ENCODE measurements at regions not wholly inside any gene's neighbourhood (a gene's known extent, or its start where the extent isn't known, plus 50 kb on each side); places are given as distances from the start of the nearest gene placed in this dataset.
"Not testable (repeated sequence)": the region's sequence is repeated elsewhere in the genome, so short reads cannot be mapped to it uniquely, and the experiment has no call there.

DNA sequence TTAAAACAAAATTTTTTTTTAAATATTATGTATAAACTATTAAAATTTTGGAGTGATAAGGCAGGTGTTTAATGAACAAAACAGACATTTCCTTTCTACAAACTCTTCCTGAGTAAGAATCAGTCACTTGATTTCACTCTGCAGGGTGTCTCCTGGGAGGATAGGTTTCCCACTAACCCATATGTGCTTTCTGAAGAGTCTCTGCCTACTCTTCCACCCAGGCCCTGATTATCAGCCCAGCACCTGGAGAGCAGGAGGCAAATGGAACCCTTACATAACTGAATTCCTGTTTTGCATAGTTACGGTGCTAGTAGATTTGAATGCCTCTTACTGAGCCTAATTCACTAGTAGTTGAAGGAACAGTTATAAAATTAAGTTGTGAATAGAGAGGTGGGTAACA is 1718.6 kb downstream of the SUCLG1 start:
- Histone ChIP-seq H3K4me1 (ENCODE audit: control insufficient read depth, extremely low read depth, insufficient read depth, low read length) (no peaks in the 10 kb centered on the region), H3K9me3 (ENCODE audit: control insufficient read depth, low read depth, low read length) (no peaks in the 10 kb centered on the region), H3K9ac (ENCODE audit: control insufficient read depth, extremely low read depth, insufficient read depth, low read length) (no peak overlapping the region), H4K20me1 (ENCODE audit: control insufficient read depth, extremely low read depth, insufficient read depth, low read length) (no peaks in the 10 kb centered on the region), H3K9me1 (ENCODE audit: control insufficient read depth, extremely low read depth, insufficient read depth, low read length) (no peaks in the 10 kb centered on the region), H3K4me2 (ENCODE audit: control insufficient read depth, extremely low read depth, insufficient read depth, low read depth, low read length) (no peak overlapping the region), H3K36me3 (ENCODE audit: control insufficient read depth in 2 of 2, extremely low read depth in 1 of 2, insufficient read depth in 2 of 2, low read length in 2 of 2) (no peaks in the 10 kb centered on the region), H3K27me3 (ENCODE audit: control insufficient read depth, extremely low read depth, insufficient read depth, low read length) (no peaks in the 10 kb centered on the region), H3K4me3 (ENCODE audit: control insufficient read depth in 2 of 3, extremely low read depth in 1 of 3, insufficient read depth in 2 of 3, low read depth in 1 of 3, low read length in 3 of 3) (no peak overlapping the region), H2AFZ (ENCODE audit: control insufficient read depth, low read length) (no peak overlapping the region), H3K27ac (ENCODE audit: control insufficient read depth, insufficient read depth, low read length) (no peak overlapping the region), H3K79me2 (ENCODE audit: control insufficient read depth, insufficient read depth, low read length) (no peaks in the 10 kb centered on the region)
- TF ChIP-seq, protein P1, sequence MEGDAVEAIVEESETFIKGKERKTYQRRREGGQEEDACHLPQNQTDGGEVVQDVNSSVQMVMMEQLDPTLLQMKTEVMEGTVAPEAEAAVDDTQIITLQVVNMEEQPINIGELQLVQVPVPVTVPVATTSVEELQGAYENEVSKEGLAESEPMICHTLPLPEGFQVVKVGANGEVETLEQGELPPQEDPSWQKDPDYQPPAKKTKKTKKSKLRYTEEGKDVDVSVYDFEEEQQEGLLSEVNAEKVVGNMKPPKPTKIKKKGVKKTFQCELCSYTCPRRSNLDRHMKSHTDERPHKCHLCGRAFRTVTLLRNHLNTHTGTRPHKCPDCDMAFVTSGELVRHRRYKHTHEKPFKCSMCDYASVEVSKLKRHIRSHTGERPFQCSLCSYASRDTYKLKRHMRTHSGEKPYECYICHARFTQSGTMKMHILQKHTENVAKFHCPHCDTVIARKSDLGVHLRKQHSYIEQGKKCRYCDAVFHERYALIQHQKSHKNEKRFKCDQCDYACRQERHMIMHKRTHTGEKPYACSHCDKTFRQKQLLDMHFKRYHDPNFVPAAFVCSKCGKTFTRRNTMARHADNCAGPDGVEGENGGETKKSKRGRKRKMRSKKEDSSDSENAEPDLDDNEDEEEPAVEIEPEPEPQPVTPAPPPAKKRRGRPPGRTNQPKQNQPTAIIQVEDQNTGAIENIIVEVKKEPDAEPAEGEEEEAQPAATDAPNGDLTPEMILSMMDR (optimal IDR thresholded peaks at IDR 0.05 in 1 of 3, IDR thresholded peaks at IDR 0.05 in 1 of 3, conservative IDR thresholded peaks at IDR 0.05 in 1 of 3; ENCODE audit: extremely low read depth in 1 of 3, insufficient read depth in 2 of 3, low read length in 3 of 3) = no peak
- TF ChIP-seq EZH2 (IDR thresholded peaks at IDR 0.05; ENCODE audit: low read length) = no peak
- FAIRE-seq (no peak), DNase-seq (ENCODE audit: low read depth, low spot score) (no peak)
- dilution Hi-C loops (cut with MboI; ENCODE audit: extremely low pct_ligation_motif_present, low sequenced_read_pairs) = no loop called here

DNA sequence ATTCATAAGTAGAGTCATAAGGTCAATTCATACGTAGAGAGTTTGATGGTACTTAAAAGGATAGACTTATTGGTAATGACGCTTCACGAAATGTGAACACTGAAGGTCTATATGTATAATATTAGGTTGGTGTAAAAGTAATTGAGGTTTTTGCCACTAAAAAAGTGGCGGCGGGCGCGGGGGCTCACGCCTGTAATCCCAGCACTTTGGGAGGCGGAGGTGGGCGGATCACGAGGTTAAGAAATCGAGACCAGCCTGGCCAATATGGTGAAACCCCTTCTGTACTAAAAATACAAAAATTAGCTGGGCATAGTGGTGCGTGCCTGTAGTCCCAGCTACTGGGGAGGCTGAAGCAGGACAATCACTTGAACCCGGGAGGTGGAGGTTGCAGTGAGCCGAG is 1721.1 kb downstream of the SUCLG1 start:
- H3K4me1 ChIP-seq (ENCODE audit: control insufficient read depth, extremely low read depth, insufficient read depth, low read length); H3K79me2 ChIP-seq (ENCODE audit: control insufficient read depth, insufficient read depth, low read length); dilution Hi-C loops (cut with MboI; ENCODE audit: extremely low pct_ligation_motif_present, low sequenced_read_pairs); H3K9ac ChIP-seq (ENCODE audit: control insufficient read depth, extremely low read depth, insufficient read depth, low read length); H2AFZ ChIP-seq (ENCODE audit: control insufficient read depth, low read length); DNase-seq (ENCODE audit: low read depth, low spot score); H3K4me2 ChIP-seq (ENCODE audit: control insufficient read depth, extremely low read depth, insufficient read depth, low read depth, low read length); FAIRE-seq; H3K9me1 ChIP-seq (ENCODE audit: control insufficient read depth, extremely low read depth, insufficient read depth, low read length); H3K9me3 ChIP-seq (ENCODE audit: control insufficient read depth, low read depth, low read length); H3K36me3 ChIP-seq (ENCODE audit: control insufficient read depth in 2 of 2, extremely low read depth in 1 of 2, insufficient read depth in 2 of 2, low read length in 2 of 2); H3K27ac ChIP-seq (ENCODE audit: control insufficient read depth, insufficient read depth, low read length); H4K20me1 ChIP-seq (ENCODE audit: control insufficient read depth, extremely low read depth, insufficient read depth, low read length); H3K27me3 ChIP-seq (ENCODE audit: control insufficient read depth, extremely low read depth, insufficient read depth, low read length); H3K4me3 ChIP-seq (ENCODE audit: control insufficient read depth in 2 of 3, extremely low read depth in 1 of 3, insufficient read depth in 2 of 3, low read depth in 1 of 3, low read length in 3 of 3): not testable (repeated sequence)

DNA sequence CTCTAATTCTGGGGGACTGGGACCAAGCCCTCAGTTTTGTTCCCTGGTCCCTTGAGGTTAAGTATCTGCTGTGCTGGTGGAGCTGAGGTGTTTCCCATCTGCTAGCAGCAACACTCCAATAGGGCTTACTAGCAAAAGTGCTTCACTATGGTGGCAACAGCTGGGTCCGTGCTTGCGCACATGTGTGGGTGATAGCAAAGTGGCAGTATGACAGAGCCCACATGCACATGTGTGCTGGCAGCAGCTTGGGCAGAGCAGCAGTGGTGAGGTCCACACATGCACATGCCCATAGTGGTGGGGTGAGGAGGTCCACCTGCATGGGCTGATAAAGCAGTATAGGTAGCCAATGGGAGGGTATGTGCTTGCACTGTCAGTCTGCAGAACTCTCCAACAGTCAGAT is 1723.7 kb downstream of the SUCLG1 start:
- no peak overlapping the region for H3K9ac ChIP-seq (ENCODE audit: control insufficient read depth, extremely low read depth, insufficient read depth, low read length)
- H4K20me1 ChIP-seq (ENCODE audit: control insufficient read depth, extremely low read depth, insufficient read depth, low read length) = no peaks in the 10 kb centered on the region
- no peak overlapping the region for H3K27ac ChIP-seq (ENCODE audit: control insufficient read depth, insufficient read depth, low read length)
- H3K4me2 ChIP-seq (ENCODE audit: control insufficient read depth, extremely low read depth, insufficient read depth, low read depth, low read length) = no peak overlapping the region
- dilution Hi-C loops (cut with MboI; ENCODE audit: extremely low pct_ligation_motif_present, low sequenced_read_pairs) = no loop called here
- no peak for DNase-seq (ENCODE audit: low read depth, low spot score)
- H3K9me3 ChIP-seq (ENCODE audit: control insufficient read depth, low read depth, low read length) = peaks cover 3% of the 10 kb centered on the region
- TF ChIP-seq, protein P1 (optimal IDR thresholded peaks at IDR 0.05 in 1 of 3, IDR thresholded peaks at IDR 0.05 in 1 of 3, conservative IDR thresholded peaks at IDR 0.05 in 1 of 3; ENCODE audit: extremely low read depth in 1 of 3, insufficient read depth in 2 of 3, low read length in 3 of 3) = no peak
- TF ChIP-seq EZH2 (IDR thresholded peaks at IDR 0.05; ENCODE audit: low read length) = no peak
- H3K36me3 ChIP-seq (ENCODE audit: control insufficient read depth in 2 of 2, extremely low read depth in 1 of 2, insufficient read depth in 2 of 2, low read length in 2 of 2) = no peaks in the 10 kb centered on the region
- no peaks in the 10 kb centered on the region for H3K27me3 ChIP-seq (ENCODE audit: control insufficient read depth, extremely low read depth, insufficient read depth, low read length)
- H2AFZ ChIP-seq (ENCODE audit: control insufficient read depth, low read length) = no peak overlapping the region
- no peak for FAIRE-seq
- H3K4me1 ChIP-seq (ENCODE audit: control insufficient read depth, extremely low read depth, insufficient read depth, low read length) = no peaks in the 10 kb centered on the region
- H3K4me3 ChIP-seq (ENCODE audit: control insufficient read depth in 2 of 3, extremely low read depth in 1 of 3, insufficient read depth in 2 of 3, low read depth in 1 of 3, low read length in 3 of 3) = no peak overlapping the region
- no peaks in the 10 kb centered on the region for H3K9me1 ChIP-seq (ENCODE audit: control insufficient read depth, extremely low read depth, insufficient read depth, low read length)
- H3K79me2 ChIP-seq (ENCODE audit: control insufficient read depth, insufficient read depth, low read length) = no peaks in the 10 kb centered on the region
